Mucosa of descending colon (tissue), 3 donors: ENCODE measurements at regions not wholly inside any gene's neighbourhood (a gene's known extent, or its start where the extent isn't known, plus 50 kb on each side); places are given as distances from the start of the nearest gene placed in this dataset.
"Not testable (repeated sequence)": the region's sequence is repeated elsewhere in the genome, so short reads cannot be mapped to it uniquely, and the experiment has no call there.

Experiments used
- ATAC-seq: fragments of 200-7000 bp; cut with Tn5 transposase; one replicate; pipeline ENCODE4 v1.9.1; 2020; ENCODE audit warnings: mild to moderate bottlenecking, moderate library complexity
- DNase-seq, 3 donors: peaks; one replicate each; pipeline ENCODE4 v3.0.0-alpha.2; 2020
- H3K36me3 ChIP-seq: fragments of 200-600 bp; one replicate; pipeline ENCODE4 v1.8.0; 2021; ENCODE audit warnings: low read depth, mild to moderate bottlenecking
- H3K4me1 ChIP-seq: fragments of 200-600 bp; one replicate; pipeline ENCODE4 v1.8.0; 2021; ENCODE audit warnings: low read depth, mild to moderate bottlenecking
- H3K4me3 ChIP-seq: fragments of 200-600 bp; one replicate; pipeline ENCODE4 v1.8.0; 2021; ENCODE audit warnings: mild to moderate bottlenecking
- H3K9me3 ChIP-seq: fragments of 200-600 bp; one replicate; pipeline ENCODE4 v1.8.0; 2021; ENCODE audit warnings: mild to moderate bottlenecking
- intact Hi-C, 2 donors: fragments of 100-400 bp; cut with DNase I in 1 of 2; cut with micrococcal nuclease in 1 of 2; formaldehyde crosslinking; loops; one replicate each; pipeline versions ENCODE4 v1.11.0 to v1.11.1; 2022; cut with DNase I, micrococcal nuclease
- TF ChIP-seq, protein P1 (sequence below): fragments of 200-600 bp; IDR thresholded peaks from one replicate; pipeline ENCODE4 v1.8.0; 2022; ENCODE audit warnings: antibody characterized with exemption, mild to moderate bottlenecking
- donor health status: DM: no; HTN: no; CAD: no; lungs with moderate emphysema.
- donor health status: DM: no; HTN: no; CAD: no.
- donor health status: DM: no; HTN: yes; CAD: no.

DNA sequence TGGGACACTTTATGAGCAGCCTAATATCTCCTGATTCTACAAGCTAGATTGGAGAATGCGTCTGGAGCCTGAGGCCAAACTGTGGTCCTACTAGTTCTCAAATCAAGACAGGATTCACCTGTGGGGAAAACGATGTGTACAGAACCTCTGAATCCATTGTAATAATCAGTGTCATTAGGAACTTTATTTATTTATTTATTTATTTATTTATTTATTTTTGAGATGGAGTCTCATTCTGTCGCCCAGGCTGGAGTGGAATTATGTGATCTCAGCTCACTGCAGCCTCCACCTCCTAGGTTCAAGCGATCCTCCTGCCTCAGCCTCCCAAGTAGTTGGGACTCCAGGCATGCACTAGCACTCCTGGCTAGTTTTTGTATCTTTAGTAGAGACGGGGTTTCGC, 52.6 kb upstream of the KIF26B start:
- intact Hi-C loops, H3K4me3 ChIP-seq, H3K9me3 ChIP-seq, H3K4me1 ChIP-seq, ATAC-seq, DNase-seq, H3K36me3 ChIP-seq: not testable (repeated sequence)

DNA sequence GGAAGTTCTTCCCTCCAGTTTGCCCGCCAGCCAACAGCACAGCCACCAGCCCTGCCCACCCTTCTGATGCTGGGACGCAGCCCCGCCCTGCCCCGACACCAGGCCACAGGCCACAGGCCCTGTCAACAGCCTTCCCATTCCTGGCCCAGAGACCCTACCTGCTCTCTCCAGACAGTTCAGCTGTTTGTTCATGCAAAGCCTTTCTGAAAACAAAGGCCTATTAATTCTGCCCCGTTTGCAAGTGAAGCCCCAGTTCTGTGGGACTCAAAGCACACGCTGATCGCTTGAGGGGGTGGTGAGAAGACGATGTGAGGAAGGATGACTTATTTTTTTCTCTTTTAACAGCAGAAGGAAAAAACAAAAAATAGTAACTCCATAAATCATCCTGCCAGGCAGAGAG, 55.4 kb upstream of the KIF26B start:
- Histone ChIP-seq H3K9me3 (no peaks in the 10 kb centered on the region), H3K4me3 (no peak overlapping the region), H3K36me3 (no peaks in the 10 kb centered on the region), H3K4me1 (no peaks in the 10 kb centered on the region)
- DNase-seq (no peak), ATAC-seq (no peak)
- intact Hi-C loops: no loop called here
- TF ChIP-seq, protein P1, sequence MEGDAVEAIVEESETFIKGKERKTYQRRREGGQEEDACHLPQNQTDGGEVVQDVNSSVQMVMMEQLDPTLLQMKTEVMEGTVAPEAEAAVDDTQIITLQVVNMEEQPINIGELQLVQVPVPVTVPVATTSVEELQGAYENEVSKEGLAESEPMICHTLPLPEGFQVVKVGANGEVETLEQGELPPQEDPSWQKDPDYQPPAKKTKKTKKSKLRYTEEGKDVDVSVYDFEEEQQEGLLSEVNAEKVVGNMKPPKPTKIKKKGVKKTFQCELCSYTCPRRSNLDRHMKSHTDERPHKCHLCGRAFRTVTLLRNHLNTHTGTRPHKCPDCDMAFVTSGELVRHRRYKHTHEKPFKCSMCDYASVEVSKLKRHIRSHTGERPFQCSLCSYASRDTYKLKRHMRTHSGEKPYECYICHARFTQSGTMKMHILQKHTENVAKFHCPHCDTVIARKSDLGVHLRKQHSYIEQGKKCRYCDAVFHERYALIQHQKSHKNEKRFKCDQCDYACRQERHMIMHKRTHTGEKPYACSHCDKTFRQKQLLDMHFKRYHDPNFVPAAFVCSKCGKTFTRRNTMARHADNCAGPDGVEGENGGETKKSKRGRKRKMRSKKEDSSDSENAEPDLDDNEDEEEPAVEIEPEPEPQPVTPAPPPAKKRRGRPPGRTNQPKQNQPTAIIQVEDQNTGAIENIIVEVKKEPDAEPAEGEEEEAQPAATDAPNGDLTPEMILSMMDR: no peak

DNA sequence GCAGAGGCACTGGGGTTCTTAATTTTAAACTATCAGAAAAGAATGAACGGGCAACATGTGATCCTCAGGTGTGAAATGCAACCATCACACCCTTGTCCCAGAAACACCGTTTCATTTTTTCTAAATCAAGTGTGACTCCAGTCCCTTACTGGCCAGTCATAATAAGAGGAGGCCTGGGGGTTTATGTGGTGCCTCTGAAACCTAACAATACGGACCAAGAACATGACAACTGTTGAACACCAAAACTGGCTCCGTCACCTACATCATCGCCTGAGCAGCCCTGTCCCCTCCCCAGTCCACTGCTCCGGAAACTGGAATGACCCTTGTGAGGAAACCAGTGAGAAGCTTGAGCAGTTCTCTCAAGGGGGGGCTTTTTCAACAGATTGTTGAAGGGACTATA, 55.9 kb upstream of the KIF26B start:
- no peaks in the 10 kb centered on the region for H3K9me3 ChIP-seq
- intact Hi-C loops: no loop called here
- ATAC-seq: no peak
- H3K4me3 ChIP-seq: no peak overlapping the region
- no peak for DNase-seq
- H3K4me1 ChIP-seq: no peaks in the 10 kb centered on the region
- H3K36me3 ChIP-seq: no peaks in the 10 kb centered on the region
- TF ChIP-seq, protein P1: no peak

DNA sequence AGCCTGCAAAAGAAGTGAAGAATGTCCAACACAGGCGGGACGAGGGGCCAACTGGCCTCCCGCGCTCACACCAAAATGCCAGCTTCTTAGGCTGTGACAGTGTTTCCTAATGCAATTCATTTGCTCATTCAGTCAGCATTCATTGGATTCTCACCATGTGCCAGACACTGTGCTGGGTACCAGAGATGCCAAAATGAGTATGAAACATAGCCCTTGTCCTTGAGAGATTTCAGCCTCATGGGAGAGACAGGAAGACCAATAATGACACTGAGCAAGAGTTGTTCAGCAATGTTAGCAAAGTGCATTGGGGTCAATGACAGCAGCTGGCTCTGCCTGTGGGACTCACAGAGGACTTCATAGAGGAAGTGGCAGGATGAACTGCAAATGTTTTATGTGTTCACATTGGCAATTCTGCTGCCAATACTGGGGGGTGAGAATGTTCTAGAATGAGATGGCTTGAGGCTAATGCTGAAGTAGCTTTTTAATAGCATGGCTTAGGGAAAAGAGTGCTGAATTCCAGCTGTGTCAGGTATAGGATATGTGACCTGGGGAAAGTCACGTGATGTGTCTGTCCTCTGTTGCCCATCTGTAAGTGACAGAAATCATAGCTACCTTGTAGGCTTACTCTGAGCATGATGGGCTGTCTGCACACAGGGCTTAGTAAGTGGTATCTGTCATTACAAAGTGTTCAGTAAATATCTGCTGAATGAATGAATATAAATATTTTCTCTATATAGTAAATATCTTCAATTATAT, 58.3 kb upstream of the KIF26B start:
- Histone ChIP-seq H3K4me3 (no peak overlapping the region), H3K4me1 (no peaks in the 10 kb centered on the region), H3K36me3 (no peaks in the 10 kb centered on the region), H3K9me3 (no peaks in the 10 kb centered on the region)
- no peak for ATAC-seq
- DNase-seq: no peak
- TF ChIP-seq, protein P1: no peak
- intact Hi-C loops: no loop called here

DNA sequence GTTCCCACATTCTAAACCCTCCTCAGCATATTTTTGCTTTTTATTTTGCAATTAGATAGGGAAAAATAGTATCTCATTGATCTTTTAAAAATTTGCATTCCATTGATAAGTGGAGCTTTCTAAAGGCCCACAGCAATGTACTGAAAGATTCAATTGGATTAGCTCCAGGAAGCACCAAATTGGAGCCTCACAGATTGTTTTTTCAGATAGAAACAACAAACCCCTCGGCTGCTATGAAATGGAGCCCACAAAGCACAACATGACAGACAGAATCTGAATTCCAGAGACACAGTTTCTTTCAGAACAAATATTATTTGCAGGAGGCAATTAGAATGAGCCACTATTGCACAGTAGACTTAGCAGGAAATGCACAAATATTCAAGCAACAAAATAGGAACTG, 58.9 kb upstream of the KIF26B start:
- H3K36me3 ChIP-seq: no peaks in the 10 kb centered on the region
- TF ChIP-seq, protein P1: no peak
- ATAC-seq: no peak
- no peaks in the 10 kb centered on the region for H3K4me1 ChIP-seq
- intact Hi-C loops: no loop called here
- no peak for DNase-seq
- H3K9me3 ChIP-seq: no peaks in the 10 kb centered on the region
- no peak overlapping the region for H3K4me3 ChIP-seq

DNA sequence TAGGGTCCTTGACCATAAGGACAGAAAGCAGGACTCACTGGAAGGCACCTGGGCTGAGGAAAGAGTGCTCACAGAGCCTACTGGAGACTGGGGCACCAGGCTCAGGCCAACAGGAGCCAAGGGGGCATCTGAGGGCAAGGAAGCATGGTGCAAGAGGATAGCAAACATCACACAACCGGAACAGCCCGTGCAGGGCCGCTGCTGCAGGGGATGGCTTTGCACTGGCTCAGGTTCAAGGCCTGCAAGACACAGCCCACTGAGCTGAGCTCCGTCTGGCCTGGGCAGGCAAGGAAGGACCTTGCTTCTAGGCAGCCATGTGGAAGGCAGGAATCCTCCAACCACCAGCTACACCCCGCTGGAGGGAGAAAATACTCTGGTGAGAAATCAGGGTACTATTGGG, 59.8 kb upstream of the KIF26B start:
- no peak for ATAC-seq
- DNase-seq: no peak
- TF ChIP-seq, protein P1: no peak
- intact Hi-C loops: no loop called here
- Histone ChIP-seq H3K9me3 (no peaks in the 10 kb centered on the region), H3K4me1 (no peaks in the 10 kb centered on the region), H3K4me3 (no peak overlapping the region), H3K36me3 (no peaks in the 10 kb centered on the region)
